ENCODE measurements at regions not wholly inside any gene's neighbourhood (a gene's known extent, or its start where the extent isn't known, plus 50 kb on each side); places are given as distances from the start of the nearest gene placed in this dataset.

DNA sequence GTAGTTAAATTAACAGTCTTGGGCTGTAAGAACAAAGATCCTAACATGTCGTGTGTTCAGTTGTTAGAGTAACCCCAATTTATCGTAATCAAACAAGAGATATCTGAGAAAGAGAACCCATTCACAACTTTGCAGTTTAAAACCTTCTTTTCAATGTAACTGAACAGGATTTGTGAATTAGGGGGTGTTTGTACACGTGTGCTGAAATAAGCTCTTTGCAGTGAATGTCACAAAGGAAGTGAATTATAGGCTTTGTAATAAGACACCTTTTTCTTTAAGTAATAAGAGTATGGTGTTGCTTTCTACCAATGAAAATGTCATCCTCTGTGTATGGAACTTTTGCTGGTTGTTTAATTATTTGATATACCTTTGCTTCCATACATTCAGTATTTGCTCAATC, 114.0 kb downstream of the ALX1 start:
- TF ChIP-seq, protein P1, sequence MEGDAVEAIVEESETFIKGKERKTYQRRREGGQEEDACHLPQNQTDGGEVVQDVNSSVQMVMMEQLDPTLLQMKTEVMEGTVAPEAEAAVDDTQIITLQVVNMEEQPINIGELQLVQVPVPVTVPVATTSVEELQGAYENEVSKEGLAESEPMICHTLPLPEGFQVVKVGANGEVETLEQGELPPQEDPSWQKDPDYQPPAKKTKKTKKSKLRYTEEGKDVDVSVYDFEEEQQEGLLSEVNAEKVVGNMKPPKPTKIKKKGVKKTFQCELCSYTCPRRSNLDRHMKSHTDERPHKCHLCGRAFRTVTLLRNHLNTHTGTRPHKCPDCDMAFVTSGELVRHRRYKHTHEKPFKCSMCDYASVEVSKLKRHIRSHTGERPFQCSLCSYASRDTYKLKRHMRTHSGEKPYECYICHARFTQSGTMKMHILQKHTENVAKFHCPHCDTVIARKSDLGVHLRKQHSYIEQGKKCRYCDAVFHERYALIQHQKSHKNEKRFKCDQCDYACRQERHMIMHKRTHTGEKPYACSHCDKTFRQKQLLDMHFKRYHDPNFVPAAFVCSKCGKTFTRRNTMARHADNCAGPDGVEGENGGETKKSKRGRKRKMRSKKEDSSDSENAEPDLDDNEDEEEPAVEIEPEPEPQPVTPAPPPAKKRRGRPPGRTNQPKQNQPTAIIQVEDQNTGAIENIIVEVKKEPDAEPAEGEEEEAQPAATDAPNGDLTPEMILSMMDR (IDR thresholded peaks at IDR 0.05), result no peak
- TF ChIP-seq POLR2A (IDR thresholded peaks at IDR 0.05) (no peak), EP300 (IDR thresholded peaks at IDR 0.05) (no peak), POLR2AphosphoS5 (IDR thresholded peaks at IDR 0.05) (no peak)

Data from sigmoid colon (tissue), 4 donors.